HG03439 (cell line): ENCODE measurements at regions not wholly inside any gene's neighbourhood (a gene's known extent, or its start where the extent isn't known, plus 50 kb on each side); places are given as distances from the start of the nearest gene placed in this dataset.

Experiments
- ATAC-seq: cut with Tn5 transposase; IDR thresholded peaks from one replicate; pipeline ENCODE4 v1.9.1; 2021; ENCODE audit warnings: mild to moderate bottlenecking, moderate library complexity; ENCODE audit not compliant: unreplicated experiment

GRCh38 chr3:103926936-103927335 is 1439.8 kb upstream of the ALCAM start:
- ATAC-seq, result no peak

GRCh38 chr3:103927896-103928295 is 1438.8 kb upstream of the ALCAM start:
- no peak for ATAC-seq

DNA sequence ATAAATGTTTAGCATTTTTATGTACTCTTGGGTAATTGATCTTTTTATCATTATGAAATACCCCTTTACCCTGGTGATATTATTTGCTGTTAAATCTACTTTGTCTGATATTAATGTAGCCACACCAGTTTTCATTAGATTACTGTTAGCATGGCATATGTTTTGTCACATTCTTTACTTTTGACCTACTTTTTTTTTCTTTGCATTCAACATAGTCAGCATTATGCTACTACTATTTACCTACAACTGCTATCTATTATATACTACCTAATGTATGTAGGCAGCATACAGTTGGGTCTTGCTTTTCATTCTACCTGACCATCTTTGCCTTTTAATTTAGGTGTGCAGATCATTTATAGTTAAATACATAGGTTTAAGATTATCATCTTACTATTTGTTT is 1429.6 kb upstream of the ALCAM start:
- no peak for ATAC-seq

DNA sequence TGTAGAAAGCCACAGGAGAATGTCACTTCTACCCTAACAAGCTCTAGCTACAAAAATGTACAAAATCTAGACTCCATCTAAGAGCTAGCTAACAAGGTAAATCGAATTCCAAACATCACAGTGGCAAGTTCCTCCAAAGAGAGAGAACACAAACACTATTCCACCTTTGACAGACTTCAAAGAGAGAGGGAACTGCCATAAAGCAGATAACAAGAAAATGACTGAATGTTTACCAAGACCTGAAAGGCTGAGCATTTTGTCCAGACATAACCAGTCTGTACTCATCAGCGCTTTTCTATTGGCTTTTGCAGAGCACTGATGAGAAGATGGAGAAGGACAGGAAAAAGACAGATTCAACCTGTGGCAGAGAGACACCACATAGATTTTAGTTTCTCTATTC is 1419.6 kb upstream of the ALCAM start:
- no peak for ATAC-seq

GRCh38 chr3:103949693-103950092 is 1417.0 kb upstream of the ALCAM start:
- ATAC-seq, result no peak

DNA sequence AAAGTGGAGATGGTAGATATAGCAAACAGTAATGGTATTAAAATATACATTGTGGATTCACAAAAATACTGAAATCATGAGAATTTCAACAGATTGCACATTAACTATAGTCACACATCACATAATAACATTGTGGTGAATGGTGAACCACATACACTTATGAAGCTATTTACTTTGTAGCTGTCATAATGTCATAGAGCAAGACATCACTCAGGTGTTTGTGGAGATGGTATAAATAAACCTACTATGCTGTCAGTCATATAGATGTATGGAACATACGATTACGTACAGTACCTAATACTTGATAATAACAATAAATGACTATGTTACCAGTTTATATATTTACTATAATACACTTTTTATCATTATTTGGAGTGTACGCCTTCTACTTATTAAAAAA is 1416.0 kb upstream of the ALCAM start:
- ATAC-seq, result no peak

DNA sequence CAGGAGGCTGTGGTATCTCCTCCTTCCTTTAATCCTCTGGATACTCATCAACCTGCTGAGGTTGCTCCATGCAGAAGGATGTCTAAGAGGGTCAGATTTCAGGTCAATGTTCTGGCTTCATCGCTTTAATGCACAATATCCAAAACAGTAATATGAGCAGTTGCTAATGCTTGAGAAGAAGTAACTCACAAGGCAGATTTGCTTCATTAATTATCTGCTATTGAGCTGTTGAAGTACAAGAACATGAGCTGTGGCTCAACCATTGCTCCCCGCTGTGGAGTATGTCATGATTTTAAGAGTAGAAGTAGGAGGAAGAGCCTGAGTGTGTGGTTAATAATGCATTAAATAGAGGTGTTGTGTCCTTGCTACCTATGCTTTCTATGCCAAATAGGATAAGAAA is 1412.9 kb upstream of the ALCAM start:
- no peak for ATAC-seq

- ATAC-seq, result no peak
Measured at GRCh38 chr3:103960819-103961218, 1405.9 kb upstream of the ALCAM start.

- no peak for ATAC-seq
Measured at GRCh38 chr3:103963599-103963998, 1403.1 kb upstream of the ALCAM start.

- ATAC-seq, result no peak
Measured at GRCh38 chr3:103965764-103966163, 1400.9 kb upstream of the ALCAM start.

DNA sequence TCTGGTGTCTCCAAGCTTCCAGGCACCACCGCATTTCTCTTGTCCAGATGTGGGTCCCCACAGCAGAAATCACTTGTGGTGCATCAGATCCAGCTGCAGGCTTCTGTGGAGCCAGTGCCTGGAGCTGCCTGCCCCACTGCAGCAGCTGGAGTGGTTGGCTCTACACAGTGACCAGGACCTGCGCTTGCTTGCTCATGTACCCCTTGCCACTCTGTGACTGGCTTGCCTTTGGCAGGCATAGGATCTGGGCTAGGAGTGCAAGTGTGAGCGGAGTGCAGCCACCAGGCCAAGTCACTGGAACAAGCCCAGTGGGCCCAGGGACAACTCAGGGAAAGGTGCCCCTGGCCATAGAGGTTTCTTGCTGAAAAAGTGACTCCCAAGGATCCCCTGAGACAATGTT is 1400.0 kb upstream of the ALCAM start:
- no peak for ATAC-seq

DNA sequence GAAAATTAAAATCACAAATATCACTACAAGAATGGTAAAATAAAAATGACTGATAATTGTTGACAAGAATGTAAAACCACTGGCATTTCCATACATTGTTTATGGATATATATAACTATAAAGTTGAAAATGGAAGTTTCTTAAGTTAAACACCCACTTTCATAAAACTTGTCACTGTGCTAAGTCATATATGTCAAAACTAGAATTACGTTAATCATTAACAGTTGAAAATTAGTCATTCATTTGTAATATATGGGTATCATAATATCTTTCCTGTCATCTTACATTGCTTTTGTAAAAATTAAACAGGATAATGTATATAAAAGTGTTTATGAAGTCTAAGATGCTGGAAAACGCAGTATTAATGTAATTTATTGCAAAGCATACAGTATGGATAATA is 1398.6 kb upstream of the ALCAM start:
- ATAC-seq, result peak; percentile 47

GRCh38 chr3:103968751-103969150 is 1398.0 kb upstream of the ALCAM start:
- peak; percentile 84 for ATAC-seq

GRCh38 chr3:103976931-103977339 is 1389.8 kb upstream of the ALCAM start:
- ATAC-seq, result no peak

GRCh38 chr3:103977417-103977816 is 1389.3 kb upstream of the ALCAM start:
- ATAC-seq, result no peak

DNA sequence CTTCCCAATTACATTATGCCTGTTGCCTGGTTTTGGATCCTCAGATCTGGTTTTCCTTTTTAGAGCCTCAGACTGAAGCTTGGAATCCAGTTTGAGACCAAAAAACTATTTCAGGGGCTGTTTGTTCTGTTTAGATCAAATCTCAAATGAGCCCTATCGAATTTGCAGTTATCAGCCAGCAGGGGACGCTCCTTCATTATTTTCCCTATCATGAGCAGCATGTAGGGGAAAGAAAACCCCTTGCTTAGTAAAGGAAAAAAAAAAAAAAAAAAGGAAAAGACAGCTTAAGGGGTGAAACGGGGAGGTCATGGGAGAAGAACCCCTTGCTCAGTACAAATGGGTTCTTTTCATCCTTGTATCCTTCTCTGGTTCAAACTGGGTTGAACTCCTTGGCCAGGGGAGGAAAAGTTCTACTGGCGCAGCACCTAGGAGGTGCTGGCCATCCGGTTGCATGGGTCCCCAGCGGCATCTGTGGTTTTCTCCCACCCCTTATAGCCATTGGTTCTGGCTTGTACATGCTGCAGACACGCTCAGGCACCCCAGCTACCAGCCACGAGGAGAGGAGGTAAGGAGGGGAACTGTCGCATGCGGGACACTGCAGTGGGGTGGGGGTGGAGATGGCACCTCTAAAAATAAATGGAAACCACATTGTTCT is 1375.1 kb upstream of the ALCAM start:
- ATAC-seq, result no peak

GRCh38 chr3:103992469-103992868 is 1374.2 kb upstream of the ALCAM start:
- no peak for ATAC-seq

DNA sequence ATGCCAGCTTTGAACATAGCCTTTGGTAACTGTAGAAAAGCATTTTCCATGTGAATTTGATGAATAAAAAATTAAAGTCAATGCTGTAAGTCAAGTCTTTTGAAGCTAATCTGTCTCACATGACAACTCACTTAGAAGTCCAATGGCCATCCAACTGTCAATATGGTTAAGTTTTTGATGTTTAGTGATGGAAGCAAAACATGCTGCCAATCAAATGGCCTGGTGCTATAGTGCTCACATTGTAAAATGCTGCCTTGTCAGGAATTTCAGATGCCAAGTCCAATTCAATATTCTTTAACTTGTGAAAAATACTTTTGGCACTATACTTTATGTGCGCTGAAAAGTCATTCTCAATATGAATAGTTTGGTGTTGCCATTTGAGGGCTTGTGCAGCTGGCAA is 1361.8 kb upstream of the ALCAM start:
- no peak for ATAC-seq

- no peak for ATAC-seq
Measured at GRCh38 chr3:104005815-104006214, 1360.9 kb upstream of the ALCAM start.

DNA sequence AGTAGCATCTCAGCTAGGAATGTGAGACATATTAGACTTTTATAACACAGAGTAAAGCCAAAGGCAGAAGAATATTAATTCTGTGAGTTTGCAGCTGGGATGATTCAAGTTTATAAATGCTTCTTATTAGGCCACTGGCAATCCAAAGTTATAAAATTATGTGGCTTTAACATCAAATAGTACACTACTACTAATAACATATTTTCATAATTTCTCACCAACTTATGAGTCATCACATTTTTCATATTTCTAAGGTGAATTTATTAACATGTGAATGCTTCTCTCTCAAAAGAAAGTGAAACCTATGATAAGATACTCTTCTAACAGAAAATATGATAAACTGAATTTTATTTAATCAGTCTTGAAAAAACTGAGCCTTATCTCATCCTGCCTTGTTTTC is 1348.2 kb upstream of the ALCAM start:
- ATAC-seq, result no peak

GRCh38 chr3:104031598-104031997 is 1335.1 kb upstream of the ALCAM start:
- ATAC-seq, result no peak

GRCh38 chr3:104032283-104032682 is 1334.4 kb upstream of the ALCAM start:
- ATAC-seq, result no peak

GRCh38 chr3:104040896-104041295 is 1325.8 kb upstream of the ALCAM start:
- ATAC-seq, result no peak
